Neuronal stem cell (in vitro differentiated cells): ENCODE measurements at regions not wholly inside any gene's neighbourhood (a gene's known extent, or its start where the extent isn't known, plus 50 kb on each side); places are given as distances from the start of the nearest gene placed in this dataset.
A peak's percentile ranks its signal among the peaks of the same experiment; 100 is the strongest.

Source experiments
- DNase-seq: peaks from one replicate; pipeline ENCODE4 v3.0.0-alpha.2; 2013; ENCODE audit warnings: low spot score
- H2AFZ ChIP-seq: one replicate; pipeline ENCODE4 v1.6.1; 2013; ENCODE audit warnings: mild to moderate bottlenecking, low read length, inconsistent platforms
- H2AK5ac ChIP-seq: 2 replicates; pipeline ENCODE4 v1.6.1; 2013; ENCODE audit warnings: low read depth, mild to moderate bottlenecking, inconsistent platforms, low read length, moderate library complexity, mixed read lengths
- H2BK120ac ChIP-seq: 2 replicates; pipeline ENCODE4 v1.6.1; 2013; ENCODE audit warnings: low read depth, mild to moderate bottlenecking, inconsistent platforms, low read length, moderate library complexity, mixed read lengths
- H2BK12ac ChIP-seq: one replicate; pipeline ENCODE4 v1.6.1; 2013; ENCODE audit warnings: low read length, inconsistent platforms
- H2BK15ac ChIP-seq: 2 replicates; pipeline ENCODE4 v1.6.1; 2013; ENCODE audit warnings: mild to moderate bottlenecking, low read length, inconsistent platforms, mixed read lengths
- H2BK5ac ChIP-seq: one replicate; pipeline ENCODE4 v1.6.1; 2013; ENCODE audit warnings: inconsistent platforms, mild to moderate bottlenecking, low read length, moderate library complexity
- H3K14ac ChIP-seq: one replicate; pipeline ENCODE4 v1.6.1; 2013; ENCODE audit warnings: low read length, inconsistent platforms
- H3K18ac ChIP-seq: 2 replicates; pipeline ENCODE4 v1.6.1; 2013; ENCODE audit warnings: low read length, inconsistent platforms
- H3K23ac ChIP-seq: 2 replicates; pipeline ENCODE4 v1.6.1; 2013; ENCODE audit warnings: low read depth, mild to moderate bottlenecking, mixed read lengths, low read length, inconsistent platforms; ENCODE audit not compliant: poor library complexity
- H3K27ac ChIP-seq: replicated peaks from 3 replicates; pipeline ENCODE4 v1.5.1; 2013; ENCODE audit warnings: low read length, inconsistent platforms
- H3K27me3 ChIP-seq, 3 experiments: 2 replicates each; pipeline ENCODE4 v1.6.1; 2013; ENCODE audit warnings: low read length in 3 of 3, mild to moderate bottlenecking in 2 of 3, inconsistent platforms in 1 of 3, low read depth in 1 of 3, mixed read lengths in 1 of 3, moderate library complexity in 1 of 3; ENCODE audit not compliant: control insufficient read depth in 3 of 3, insufficient read depth in 3 of 3
- H3K36me3 ChIP-seq, 2 donors: replicated peaks in 1 of 2; 2 replicates each; pipeline ENCODE4 v1.6.1; 2013; ENCODE audit warnings: low read length in 2 of 2; ENCODE audit not compliant: control insufficient read depth in 2 of 2, insufficient read depth in 2 of 2
- H3K4ac ChIP-seq: 2 replicates; pipeline ENCODE4 v1.6.1; 2013; ENCODE audit warnings: inconsistent platforms, mild to moderate bottlenecking, low read length, moderate library complexity
- H3K4me1 ChIP-seq, 2 donors: 1 replicate in 1 of 2; 2 replicates in 1 of 2; pipeline ENCODE4 v1.6.1; 2013; ENCODE audit warnings: low read length in 2 of 2, low read depth in 1 of 2; ENCODE audit not compliant: control insufficient read depth in 2 of 2, insufficient read depth in 1 of 2
- H3K4me2 ChIP-seq: one replicate; pipeline ENCODE4 v1.6.1; 2013; ENCODE audit warnings: mild to moderate bottlenecking, low read length, inconsistent platforms; ENCODE audit not compliant: insufficient read depth, poor library complexity, severe bottlenecking
- H3K4me3 ChIP-seq, 2 donors: 2 replicates each; pipeline ENCODE4 v1.5.1; 2013; ENCODE audit warnings: low read length in 2 of 2, mild to moderate bottlenecking in 2 of 2, inconsistent platforms in 1 of 2, moderate library complexity in 1 of 2
- H3K79me1 ChIP-seq: one replicate; pipeline ENCODE4 v1.6.1; 2013; ENCODE audit warnings: low read depth, mild to moderate bottlenecking, inconsistent platforms, low read length, moderate library complexity
- H3K9ac ChIP-seq: one replicate; pipeline ENCODE4 v1.6.1; 2013; ENCODE audit warnings: mild to moderate bottlenecking, low read depth, low read length, inconsistent platforms; ENCODE audit not compliant: poor library complexity
- H3K9me3 ChIP-seq, 2 donors: replicated peaks in 1 of 2; 2 replicates each; pipeline versions ENCODE3 to v1.6.1; 2013; ENCODE audit warnings: low read length in 2 of 2, mild to moderate bottlenecking in 2 of 2, inconsistent platforms in 1 of 2, low read depth in 1 of 2, mixed read lengths in 1 of 2, moderate library complexity in 1 of 2; ENCODE audit not compliant: control insufficient read depth in 2 of 2, insufficient read depth in 1 of 2
- H4K8ac ChIP-seq: one replicate; pipeline ENCODE4 v1.6.1; 2013; ENCODE audit warnings: low read depth, mild to moderate bottlenecking, inconsistent platforms, low read length, moderate library complexity
- H4K91ac ChIP-seq: one replicate; pipeline ENCODE4 v1.6.1; 2013; ENCODE audit warnings: low read length, low read depth, mild to moderate bottlenecking, inconsistent platforms; ENCODE audit not compliant: poor library complexity
- WGBS, 2 donors: extraction: QIAGEN DNeasy Blood & Tissue Kit; methylation state at CpG; one replicate each; pipeline ENCODE4 v1.1.7; 2013; ENCODE audit warnings: missing lambda C conversion rate in 2 of 2, mixed read lengths in 1 of 2; ENCODE audit not compliant: insufficient read length in 2 of 2, insufficient replicate concordance in 1 of 2; ENCODE audit errors: extremely low coverage in 2 of 2; 5-methylcytosine and 5-hydroxymethylcytosine counted together

DNA sequence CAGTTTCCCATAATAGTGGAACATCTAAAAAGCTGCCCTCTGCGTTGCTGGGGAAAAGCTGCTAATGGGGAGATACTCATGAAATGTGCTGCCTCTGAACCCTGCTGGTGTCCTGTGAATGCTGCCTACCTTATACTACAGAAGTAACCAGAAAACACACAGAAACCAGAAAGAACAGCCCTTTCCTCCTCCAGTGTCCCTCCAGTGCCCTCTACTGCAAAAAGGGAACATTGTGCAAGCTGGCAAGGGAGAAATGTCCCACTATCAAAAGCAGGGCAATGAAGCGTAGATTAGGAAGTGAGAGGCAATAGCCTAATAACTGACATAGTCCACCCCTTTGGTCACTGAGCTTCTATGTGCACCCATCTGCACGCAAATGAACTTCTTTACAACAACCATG lies 162.7 kb upstream of the ETAA1 start:
- no peaks in the 10 kb centered on the region for H3K4me1 ChIP-seq
- no peak overlapping the region for H3K4me2 ChIP-seq
- H3K4me3 ChIP-seq, result no peak overlapping the region
- no peak overlapping the region for H4K8ac ChIP-seq
- no peak overlapping the region for H3K18ac ChIP-seq
- no peak overlapping the region for H3K4ac ChIP-seq
- no peak overlapping the region for H3K23ac ChIP-seq
- H2AFZ ChIP-seq, result no peak overlapping the region
- no CpG with 5 or more reads among the region's 3 CpGs for WGBS, 2 donors
- peak; percentile 15 for DNase-seq
- no peak overlapping the region for H3K14ac ChIP-seq
- H3K9me3 ChIP-seq, result no peaks in the 10 kb centered on the region
- H3K9ac ChIP-seq, result no peak overlapping the region
- H2BK120ac ChIP-seq, result no peak overlapping the region
- no peak overlapping the region for H2BK15ac ChIP-seq
- H3K27ac ChIP-seq, result no peak overlapping the region
- no peaks in the 10 kb centered on the region for H3K36me3 ChIP-seq
- no peaks in the 10 kb centered on the region for H3K27me3 ChIP-seq
- no peak overlapping the region for H2BK12ac ChIP-seq
- H3K79me1 ChIP-seq, result no peaks in the 10 kb centered on the region
- no peak overlapping the region for H2BK5ac ChIP-seq
- no peak overlapping the region for H4K91ac ChIP-seq
- H2AK5ac ChIP-seq, result no peak overlapping the region

GRCh38 chr2:67237288-67237687 lies 159.8 kb upstream of the ETAA1 start:
- no peaks in the 10 kb centered on the region for H3K79me1 ChIP-seq

DNA sequence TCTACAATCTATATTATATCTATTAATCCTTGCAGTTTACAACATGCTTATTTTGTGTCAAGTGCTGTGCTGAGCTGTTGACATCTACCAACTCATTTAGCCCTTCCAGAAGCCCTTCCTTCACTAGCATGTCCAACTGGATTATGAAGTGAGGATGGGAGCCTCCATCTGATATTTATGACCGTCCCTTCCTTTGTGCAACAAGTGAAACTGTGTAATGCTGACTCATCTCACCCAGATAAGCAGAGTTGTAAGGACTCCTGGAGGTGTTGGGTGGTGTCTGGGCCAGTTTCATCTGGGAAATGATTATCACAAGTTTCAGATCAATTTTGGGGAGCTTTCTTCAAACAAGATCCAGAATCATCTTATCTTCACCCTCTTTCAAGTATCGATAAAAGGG lies 156.6 kb upstream of the ETAA1 start:
- no peak overlapping the region for H3K4me3 ChIP-seq
- DNase-seq, result no peak
- no peaks in the 10 kb centered on the region for H3K36me3 ChIP-seq

More at GRCh38 chr2:67237288-67237687, 159.8 kb upstream of the ETAA1 start:
- DNase-seq, result no peak
- no peaks in the 10 kb centered on the region for H3K4me1 ChIP-seq
- no peaks in the 10 kb centered on the region for H3K36me3 ChIP-seq
- H3K18ac ChIP-seq, result no peak overlapping the region
- H3K14ac ChIP-seq, result no peak overlapping the region
- H2BK5ac ChIP-seq, result no peak overlapping the region
- no peak overlapping the region for H3K4me2 ChIP-seq
- H2BK12ac ChIP-seq, result no peak overlapping the region
- H3K23ac ChIP-seq, result no peak overlapping the region
- no peak overlapping the region for H2AK5ac ChIP-seq
- H2BK120ac ChIP-seq, result no peak overlapping the region
- no peak overlapping the region for H2AFZ ChIP-seq
- no peak overlapping the region for H2BK15ac ChIP-seq
- no peak overlapping the region for H3K27ac ChIP-seq
- H3K27me3 ChIP-seq, result no peaks in the 10 kb centered on the region
- no peaks in the 10 kb centered on the region for H3K9me3 ChIP-seq
- no peak overlapping the region for H3K9ac ChIP-seq
- no peak overlapping the region for H3K4me3 ChIP-seq
- no peak overlapping the region for H4K91ac ChIP-seq
- H4K8ac ChIP-seq, result no peak overlapping the region
- no CpG with 5 or more reads among the region's 2 CpGs for WGBS, 2 donors
- H3K4ac ChIP-seq, result no peak overlapping the region

DNA sequence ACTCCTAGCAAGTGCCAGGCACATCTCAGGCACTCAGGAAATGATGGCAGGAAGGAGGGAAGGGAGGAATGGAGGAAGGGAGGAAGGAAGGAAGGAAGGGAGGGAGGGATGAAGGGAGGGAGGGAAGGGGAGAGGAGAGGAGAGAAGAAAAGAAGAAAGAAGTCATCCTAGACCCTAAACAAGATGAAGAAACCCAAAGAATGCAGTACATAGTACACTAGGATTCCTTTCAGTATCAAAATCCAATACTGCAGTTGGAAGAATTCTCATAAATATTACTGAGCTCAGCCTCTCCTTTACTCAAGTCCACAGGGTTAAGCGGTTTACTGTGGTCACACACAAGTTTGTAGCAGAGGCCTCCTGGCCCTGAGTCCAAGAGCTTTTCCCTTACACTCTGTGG lies 155.7 kb upstream of the ETAA1 start:
- Histone ChIP-seq H3K79me1 (no peaks in the 10 kb centered on the region), H3K4me1 (no peaks in the 10 kb centered on the region), H2AFZ (no peak overlapping the region), H3K14ac (no peak overlapping the region), H2BK15ac (no peak overlapping the region), H3K27ac (no peak overlapping the region), H2AK5ac (no peak overlapping the region), H4K8ac (no peak overlapping the region), H2BK120ac (no peak overlapping the region), H3K4ac (no peak overlapping the region), H3K4me2 (no peak overlapping the region), H3K9me3 (no peaks in the 10 kb centered on the region), H2BK5ac (no peak overlapping the region), H3K36me3 (no peaks in the 10 kb centered on the region), H3K23ac (no peak overlapping the region), H3K18ac (no peak overlapping the region), H3K27me3 (no peaks in the 10 kb centered on the region), H2BK12ac (no peak overlapping the region), H3K9ac (no peak overlapping the region), H3K4me3 (no peak overlapping the region), H4K91ac (no peak overlapping the region)
- DNase-seq, result no peak
- WGBS, 2 donors, result no CpG with 5 or more reads among the region's 1 CpG

More for the DNA sequence above, 156.6 kb upstream of the ETAA1 start:
- Histone ChIP-seq H4K8ac (no peak overlapping the region), H2AFZ (no peak overlapping the region), H3K4me2 (no peak overlapping the region), H4K91ac (no peak overlapping the region), H3K23ac (no peak overlapping the region), H3K14ac (no peak overlapping the region), H2BK12ac (no peak overlapping the region), H2BK5ac (no peak overlapping the region), H3K27me3 (no peaks in the 10 kb centered on the region), H2BK15ac (no peak overlapping the region), H3K4ac (no peak overlapping the region), H2AK5ac (no peak overlapping the region), H3K9ac (no peak overlapping the region), H3K18ac (no peak overlapping the region), H3K79me1 (no peaks in the 10 kb centered on the region), H3K27ac (no peak overlapping the region), H3K4me1 (no peaks in the 10 kb centered on the region), H2BK120ac (no peak overlapping the region), H3K9me3 (no peaks in the 10 kb centered on the region)
- WGBS, 2 donors, result no CpG with 5 or more reads among the region's 2 CpGs
